Activated T-cell treated with anti-CD3 and anti-CD28 coated beads, Interleukin-2, amount 50 U/mL, for 48 hours (primary cell): ENCODE measurements at regions not wholly inside any gene's neighbourhood (a gene's known extent, or its start where the extent isn't known, plus 50 kb on each side); places are given as distances from the start of the nearest gene placed in this dataset.
A peak's percentile ranks its signal among the peaks of the same experiment; 100 is the strongest.
"Not testable (repeated sequence)": the region's sequence is repeated elsewhere in the genome, so short reads cannot be mapped to it uniquely, and the experiment has no call there.

Experiments
- DNase-seq, 2 experiments: peaks; one replicate each; pipeline ENCODE4 v3.0.0-alpha.2; 2020

DNA sequence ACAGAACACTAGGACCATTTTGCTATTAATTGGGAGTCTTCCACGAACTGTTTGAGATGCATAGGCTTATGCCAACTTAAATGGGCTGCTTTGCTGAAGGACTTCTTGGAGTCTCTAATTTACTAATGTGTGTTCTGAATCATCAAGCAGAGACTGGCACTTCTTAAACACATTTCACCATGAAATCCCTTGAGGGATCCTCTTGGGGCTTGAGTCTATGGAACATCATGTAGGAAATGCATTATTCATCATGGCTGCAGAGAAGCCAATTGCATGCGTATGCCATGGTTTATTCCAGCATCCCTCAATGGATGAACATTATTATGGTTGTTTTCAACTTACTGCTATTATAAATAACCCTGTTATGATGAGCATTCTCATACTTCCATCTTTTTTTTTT, 73.4 kb downstream of the FGD2 start:
- no peak for DNase-seq

DNA sequence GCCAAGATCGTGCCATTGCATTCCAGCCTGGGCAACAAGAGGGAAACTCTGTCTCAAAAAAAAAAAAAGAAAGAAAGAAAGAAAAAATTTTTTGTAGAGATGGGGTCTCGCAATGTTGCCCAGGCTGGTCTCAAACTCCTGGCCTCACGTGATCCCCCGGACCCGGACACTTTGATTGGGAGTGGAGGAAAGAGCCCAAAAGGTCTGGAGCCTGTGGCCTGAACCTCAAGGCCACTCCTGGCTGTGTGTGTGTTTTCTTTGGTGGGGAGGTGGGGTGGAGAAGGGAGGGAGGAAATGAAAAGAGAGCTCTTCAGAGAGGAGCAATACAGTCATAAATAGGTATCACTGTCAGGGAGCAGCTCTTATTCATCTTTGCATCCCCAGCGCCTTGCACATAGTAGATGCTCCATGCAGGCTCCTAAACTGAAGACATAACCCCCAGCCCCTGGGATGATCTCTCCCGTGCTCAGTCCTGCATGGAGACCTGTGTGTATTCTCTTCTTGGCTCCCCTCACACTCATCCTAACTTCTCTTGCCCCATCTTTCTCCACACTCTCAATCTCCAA, 75.7 kb downstream of the FGD2 start:
- no peak for DNase-seq

DNA sequence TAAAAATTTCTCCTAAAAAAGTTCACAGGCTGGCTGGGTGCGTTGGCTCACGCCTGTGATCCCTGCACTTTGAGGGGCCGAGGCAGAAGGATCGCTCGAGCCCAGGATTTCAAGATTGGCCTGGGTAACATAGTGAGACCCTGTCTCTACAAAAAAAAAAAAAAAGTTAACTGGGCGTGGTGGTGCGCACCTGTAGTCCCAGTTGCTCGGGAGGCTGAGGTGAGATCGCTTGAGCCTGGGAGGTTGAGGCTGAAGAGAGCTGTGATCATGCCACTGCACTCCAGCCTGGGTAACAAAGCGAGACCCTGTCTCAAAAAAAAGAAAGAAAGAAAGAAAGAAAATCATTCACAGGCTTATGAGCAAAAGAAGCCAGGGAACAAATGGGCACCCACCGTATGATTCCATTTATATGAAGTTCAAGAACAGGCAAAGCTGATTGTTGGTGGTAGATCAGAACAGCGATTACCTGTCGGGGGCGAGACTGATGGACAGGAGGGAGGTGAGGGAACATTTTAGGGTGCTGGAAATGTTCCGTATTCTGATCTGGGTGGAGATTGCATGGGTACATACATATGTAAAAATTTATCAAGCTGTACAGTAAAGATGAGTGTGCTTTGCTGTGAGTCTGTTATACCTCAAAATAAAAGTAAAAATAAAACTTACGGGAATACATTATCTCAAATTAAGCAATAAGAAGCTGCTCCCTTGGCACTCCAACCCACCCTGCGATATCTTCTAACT, 77.1 kb downstream of the FGD2 start:
- DNase-seq, result no peak

DNA sequence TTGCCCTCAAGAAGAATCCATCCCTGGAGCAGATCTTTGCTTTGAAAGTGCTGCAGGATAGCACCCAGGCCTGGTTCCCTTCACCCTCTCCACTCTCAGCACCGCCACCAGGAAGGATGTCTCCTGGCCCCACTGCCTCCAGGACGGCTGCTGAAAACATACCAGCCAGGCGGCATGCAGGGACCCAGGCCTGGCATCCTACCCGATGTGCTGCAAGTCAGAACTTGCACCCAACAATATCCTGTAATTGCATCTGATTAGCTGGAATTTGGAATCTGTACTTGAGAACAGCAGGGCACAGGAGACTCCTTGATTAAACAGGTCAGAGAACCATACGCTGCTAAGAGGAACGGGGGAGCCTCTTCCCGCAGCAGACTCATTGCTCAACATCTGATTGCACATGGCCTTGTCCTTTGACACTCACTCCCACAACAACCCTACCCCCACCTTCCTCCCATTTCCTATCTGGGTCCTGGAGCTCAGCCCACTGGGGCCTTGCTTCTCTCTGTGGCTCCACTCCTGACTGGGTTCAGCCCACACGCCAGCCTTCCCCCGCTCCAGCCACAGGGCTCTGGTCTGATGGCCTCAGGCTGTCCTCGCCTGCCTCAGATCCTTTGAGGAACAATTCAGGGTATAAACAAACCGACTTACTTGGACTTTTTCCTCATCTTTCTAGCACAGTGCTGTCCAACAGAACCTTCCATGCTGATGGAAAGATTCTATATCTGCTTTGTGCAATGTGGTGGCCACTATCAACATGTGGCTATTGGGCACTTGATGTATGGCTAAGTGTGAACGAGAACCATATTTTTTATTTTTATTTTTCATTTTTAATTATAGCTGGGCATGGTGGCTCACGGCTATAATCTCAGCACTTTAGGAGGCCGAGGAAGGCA, 78.0 kb downstream of the FGD2 start:
- DNase-seq, result no peak

DNA sequence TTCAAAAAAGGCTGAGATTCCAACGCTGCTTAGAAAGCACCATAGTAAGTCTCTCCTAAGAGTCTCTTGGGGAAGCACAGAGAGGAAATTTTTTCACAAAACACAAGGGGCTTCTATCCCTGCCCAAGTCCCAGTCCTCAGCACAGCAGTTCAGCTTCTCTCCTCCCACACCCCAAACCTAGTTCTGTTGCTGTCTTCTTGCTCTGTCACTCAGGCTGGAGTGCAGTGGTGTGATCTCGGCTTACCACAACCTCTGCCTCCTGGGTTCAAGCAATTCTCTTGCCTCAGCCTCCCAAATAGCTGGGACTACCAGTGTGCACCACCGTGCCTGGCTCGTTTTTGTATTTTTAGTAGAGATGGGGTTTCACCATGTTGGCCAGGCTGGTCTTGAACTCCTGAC, 79.2 kb downstream of the FGD2 start:
- not testable (repeated sequence) for DNase-seq

DNA sequence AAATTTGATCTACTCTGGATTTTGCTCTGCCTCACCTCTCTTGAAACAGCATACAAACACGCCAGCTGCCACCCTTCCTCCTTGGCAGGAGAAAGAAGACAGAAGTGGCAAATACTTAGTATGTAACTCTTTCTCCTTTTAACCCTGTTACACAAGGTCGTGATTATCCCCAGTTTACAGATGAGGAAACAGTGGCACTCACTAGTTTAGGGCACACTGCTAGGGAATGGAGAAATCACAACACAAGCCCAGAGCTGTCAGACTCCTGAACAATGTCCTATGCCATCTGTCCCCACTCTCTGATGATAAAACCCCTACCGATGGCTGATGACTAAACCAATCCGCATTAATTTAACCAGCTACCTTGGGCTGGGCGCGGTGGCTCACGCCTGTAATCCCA, 79.7 kb downstream of the FGD2 start:
- no peak for DNase-seq

DNA sequence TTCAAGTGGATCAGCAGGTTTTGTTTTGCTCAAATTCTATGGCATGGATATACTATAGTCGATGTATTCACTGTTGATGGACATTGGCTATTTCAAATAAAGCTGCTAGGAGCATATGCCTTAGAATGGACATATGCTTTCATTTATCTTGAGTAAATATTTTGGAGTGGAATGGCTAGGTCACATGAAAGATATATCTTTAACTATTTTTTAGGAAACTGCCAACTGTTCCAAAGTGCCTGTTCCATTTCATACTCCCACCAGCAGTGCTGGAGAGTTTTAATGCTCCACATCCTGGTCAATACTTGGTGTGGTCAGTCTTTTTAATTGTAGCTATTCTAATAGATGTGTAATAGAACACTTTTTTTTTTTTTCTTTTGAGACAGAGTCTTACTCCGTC, 81.1 kb upstream of the PIM1 start:
- DNase-seq, result no peak

DNA sequence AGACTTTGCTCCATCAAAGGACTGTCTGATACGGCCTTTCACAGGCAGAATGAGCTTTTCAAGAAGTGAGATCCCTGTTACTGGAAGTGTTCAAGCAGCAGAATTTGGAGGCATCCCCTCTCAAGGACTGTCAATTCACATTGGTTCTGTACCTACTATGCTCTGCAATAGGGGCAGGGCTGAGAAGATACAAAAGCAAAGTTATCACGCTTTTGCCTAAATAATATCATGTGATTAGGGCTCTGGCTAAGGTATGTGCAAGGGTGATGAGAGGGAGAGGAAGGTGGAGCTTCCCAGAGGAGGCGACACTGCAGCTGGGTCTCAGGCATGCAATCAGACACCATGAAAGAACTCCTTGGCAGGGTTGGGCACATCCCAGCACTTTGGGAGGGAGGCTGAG, 80.2 kb upstream of the PIM1 start:
- DNase-seq, result no peak

DNA sequence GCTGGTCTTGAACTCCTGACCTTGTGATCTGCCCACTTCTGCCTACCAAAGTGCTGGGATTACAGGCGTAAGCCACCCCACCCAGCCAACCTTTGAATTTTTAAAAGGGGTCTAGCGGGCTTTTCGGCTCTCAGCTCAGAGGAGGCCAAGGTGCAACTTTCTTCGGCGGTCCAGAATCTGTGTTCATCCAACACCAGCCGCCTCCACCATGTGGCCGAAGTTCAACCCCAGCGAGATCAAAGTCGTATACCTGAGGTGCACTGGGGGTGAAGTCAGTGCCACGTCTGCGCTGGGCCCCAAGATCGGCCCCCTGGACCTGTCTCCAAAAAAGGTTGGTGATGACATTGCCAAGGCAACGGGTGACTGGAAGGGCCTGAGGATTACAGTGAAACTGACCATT, 78.8 kb upstream of the PIM1 start:
- DNase-seq, result not testable (repeated sequence)

DNA sequence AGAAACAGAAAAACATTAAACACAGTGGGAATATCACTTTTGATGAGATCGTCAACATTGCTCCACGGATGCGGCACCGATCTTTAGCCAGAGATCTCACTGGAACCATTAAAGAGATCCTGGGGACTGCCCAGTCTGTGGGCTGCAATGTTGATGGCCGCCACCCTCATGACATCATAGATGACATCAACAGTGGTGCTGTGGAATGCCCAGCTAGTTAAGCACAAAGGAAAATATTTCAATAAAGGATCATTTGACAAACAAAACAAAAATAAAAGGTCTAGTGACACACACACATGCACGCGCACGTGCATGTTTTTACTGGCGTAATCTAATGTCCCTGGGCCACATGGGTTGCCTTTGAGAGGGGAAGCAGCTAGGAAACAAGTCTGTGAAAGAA, 78.4 kb upstream of the PIM1 start:
- not testable (repeated sequence) for DNase-seq

DNA sequence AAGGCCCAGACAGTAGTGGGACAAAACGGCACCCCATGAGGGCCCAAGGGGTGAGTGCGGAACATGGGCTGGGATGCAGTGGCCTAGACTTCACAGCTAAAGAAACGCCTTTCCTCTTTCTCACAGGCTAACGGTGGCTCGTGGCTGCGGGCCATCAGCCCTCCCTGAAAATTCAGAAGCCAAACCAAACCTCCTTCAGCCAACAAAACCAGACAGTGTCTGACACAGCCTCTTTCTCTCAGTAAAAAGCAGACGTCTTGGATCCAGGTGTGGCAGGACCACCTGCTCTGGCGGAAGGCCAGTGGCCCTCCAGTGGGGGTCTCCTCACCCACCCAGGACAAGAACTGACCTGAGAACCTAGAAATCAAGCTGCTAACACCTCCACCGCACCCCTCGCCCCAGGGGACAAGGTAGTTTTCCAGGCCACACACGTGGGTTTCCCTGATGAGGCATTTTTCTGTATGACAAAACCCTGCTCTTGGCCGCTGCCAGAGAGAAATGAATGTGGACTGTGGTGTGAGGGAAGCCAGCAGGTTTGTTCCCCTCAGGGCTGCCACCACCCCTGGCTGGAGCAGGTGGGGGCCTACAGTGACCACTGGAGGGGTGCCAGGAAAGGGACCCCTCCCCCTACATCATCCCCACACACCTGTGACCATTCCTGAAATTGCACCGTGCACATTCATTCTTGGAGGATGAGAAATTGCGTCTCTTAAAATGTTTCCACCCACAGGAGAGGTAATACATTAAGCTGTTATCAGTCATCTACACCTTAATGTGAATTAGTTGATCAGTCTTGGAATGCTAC, 76.8 kb upstream of the PIM1 start:
- peak in 1 of 2 experiments; percentile 34 for DNase-seq

DNA sequence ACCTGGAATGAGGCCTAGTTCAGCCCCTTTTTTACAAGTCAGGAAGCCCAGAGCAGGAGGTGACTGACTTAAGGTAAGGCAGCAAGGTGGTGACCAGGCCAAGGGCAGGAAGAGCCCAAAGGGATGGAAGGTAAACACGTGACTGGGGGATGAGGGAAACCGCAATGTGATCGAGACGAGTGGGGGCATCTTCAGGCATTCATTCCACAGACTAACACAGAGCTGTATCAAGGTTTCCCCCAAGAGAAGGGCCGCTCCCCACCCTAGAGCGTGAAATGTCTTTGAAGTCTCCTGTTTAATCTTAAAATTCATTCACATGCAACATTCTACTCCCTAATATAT, 76.3 kb upstream of the PIM1 start:
- no peak for DNase-seq

DNA sequence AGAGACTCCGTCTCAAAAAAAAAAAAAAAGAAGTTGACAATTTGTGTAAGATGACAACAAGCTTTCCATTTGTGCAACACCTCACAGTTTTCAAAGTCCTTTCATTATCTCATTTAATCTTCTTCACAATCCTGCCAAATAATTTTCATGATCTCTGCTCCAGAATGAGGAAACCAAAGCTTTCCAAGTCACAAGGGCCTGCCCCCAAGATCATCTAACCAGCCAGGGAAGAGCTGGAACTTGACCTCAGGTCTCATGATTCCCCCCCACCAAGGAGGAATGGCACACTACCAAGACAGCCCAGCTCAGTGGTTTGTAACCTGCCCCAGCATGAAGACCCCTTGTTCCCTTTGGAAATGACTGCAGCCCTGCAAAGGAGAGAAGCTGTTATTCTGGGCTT, 74.0 kb upstream of the PIM1 start:
- no peak for DNase-seq

DNA sequence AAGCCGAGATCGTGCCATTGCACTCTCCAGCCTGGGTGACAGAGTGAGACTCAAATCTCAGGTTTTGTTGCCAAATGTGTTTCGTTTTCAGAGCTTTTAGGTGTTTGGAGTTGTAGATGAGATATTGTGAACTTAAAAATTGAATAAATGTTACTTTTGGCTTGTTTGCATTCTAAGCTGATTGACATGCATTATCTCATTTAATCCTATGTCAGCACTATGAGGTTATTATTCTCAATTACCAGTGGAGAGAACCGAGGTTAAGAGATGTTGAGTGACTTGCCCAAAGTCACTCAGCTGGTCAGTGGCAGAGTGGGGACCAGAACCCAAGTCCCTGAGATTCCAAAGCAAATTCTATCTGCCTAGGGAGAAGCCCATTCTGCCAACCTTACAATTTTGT, 72.6 kb upstream of the PIM1 start:
- no peak for DNase-seq

DNA sequence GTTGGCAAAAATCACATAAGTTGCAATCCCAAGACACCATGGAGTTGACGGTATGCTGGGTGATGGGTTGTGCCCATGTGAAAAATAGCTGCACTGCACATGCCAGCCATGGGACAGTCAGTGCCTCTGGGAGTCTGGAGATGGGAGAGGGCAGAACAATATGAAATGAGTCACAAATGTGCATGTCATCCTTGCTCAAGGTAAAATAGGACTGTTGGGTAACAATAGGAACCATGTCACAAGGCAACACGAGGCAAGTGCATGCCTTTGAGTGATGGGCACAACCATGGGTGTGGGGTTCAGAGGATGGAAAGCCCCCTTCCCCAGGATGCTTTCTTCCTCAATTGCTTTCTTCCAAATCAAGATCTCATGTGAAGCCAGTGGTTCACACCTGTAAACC, 70.5 kb upstream of the PIM1 start:
- no peak for DNase-seq

DNA sequence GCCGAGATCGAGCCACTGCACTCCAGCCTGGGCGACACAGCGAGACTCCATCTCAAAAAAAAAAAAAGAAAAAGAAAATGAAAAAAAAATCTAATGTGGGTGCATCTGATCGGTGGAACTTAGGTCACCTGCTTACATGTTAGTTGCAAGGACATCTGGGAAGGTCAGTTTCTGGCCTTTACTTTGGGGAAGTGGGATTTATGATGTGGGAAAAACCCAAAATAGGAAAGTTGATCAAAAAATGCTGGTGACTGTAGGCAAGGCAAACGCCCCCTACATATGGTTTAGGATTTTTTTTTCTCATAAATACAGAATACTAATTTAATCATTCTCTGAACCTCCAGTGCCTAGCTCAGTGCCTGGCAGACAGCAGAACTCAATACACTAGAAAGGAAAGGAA, 69.2 kb upstream of the PIM1 start:
- no peak for DNase-seq

DNA sequence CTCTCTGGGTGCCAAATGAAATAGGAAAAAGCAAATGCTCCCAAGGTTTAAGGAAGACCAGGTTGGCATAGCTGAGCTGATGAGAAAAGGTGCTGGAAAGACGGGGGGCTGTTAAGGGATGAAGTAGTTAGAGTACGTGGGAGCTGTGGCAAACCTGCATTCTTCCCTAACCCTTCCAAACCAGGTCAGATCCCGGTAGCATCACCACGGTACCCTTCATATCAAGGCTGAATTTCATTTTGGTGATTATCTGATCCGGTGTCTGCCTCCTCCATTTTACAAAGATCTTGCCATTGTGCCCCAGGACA, 68.0 kb upstream of the PIM1 start:
- DNase-seq, result no peak

DNA sequence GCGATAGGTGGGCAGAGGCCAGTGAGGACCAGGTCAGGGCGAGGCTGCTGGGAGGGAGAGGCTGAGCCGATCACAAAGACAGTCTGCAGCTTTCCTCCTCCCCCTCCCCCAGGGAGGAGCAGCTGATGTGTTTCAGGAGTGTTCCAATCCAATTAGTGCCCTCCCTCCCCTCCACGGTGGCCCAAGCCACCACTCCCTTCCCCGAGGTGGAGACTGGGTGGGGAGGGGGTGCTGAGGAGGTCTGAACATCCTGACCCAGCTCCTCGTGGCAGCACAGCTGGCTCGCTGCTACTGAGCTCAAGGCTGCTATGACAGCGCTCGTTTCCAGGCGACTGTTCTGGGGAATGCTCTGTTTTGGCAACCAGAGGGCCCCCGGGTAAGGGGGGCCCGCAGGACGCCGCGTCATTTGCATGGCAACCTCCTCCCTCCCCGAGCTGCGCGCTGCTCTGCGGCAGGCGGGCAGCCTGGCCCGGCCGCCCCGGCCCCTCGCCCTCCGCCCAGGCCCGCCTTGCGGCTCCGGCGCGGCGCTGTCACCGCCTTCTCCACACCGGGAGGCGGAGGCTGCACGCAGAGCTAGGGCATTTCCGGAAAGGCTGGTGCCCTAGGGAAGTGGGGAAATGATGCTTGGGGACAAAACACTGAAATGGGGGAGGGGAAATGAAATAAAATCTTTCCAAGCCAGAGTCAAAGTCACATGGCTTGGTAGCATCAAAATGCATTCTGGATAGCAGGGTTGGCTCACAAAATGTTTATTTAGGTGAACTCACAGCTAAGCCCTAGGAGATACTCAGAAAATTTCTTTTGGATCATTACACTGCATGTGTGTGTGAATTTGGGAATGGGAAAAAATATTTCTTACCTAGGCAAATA, 67.4 kb upstream of the PIM1 start:
- peak; percentile 75 to 81 for DNase-seq

DNA sequence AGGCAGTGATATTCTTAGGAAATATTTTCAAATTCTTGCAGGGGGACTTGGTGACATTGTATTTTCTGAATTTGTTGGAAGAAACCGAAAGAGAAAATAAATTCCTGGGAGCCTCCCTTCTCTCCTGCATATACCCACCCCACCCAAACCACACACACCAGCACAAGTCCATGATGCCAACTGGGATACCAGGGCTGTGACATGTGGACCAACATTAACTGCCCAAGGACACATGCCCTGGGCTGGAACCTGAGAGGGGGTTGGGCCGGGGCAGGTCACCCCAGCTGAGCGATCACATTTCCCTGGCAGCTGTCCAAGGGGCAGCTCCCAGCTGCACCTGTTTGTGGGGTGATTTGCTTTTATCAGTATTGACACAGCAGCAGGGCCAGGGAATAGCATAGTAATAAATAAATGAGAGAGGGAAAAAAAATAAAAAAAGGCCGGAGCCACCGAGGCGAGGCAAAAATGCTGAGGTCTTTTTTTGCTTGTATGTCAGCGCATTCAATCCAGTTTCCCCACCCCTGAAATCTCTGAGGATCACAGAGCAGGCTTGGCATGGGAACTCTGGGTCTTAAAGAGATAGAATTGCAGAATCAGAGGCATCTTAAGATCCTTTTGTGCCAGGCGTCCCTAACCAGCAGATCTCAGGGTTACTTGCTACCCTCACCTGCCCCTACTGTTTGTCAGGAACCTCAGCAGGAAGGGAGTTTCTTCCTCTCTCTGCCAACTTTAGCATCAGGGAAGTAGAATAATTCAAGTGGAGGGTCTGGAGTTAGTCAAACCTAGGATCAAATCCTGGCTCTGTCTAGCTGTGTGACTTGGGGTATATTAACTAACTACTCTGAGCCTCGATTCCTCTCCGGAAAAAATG, 66.5 kb upstream of the PIM1 start:
- peak in 1 of 2 experiments; percentile 39 for DNase-seq

DNA sequence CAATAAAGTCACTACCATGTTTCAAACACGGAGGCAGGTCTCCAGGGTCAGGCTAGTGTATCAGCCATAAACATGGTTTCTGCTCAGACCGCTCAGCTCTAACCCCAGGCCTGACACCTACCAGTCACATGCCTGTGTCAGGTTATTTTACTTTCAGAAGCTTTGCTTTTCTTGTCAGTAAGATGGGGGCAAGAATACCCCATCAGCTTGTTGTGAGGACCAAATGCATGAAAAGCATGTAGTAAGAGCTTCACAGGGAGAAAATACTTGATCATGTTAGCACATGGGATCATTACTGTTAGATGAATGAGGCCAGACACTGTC, 65.2 kb upstream of the PIM1 start:
- no peak for DNase-seq
